HG03439 (cell line): ENCODE measurements at regions not wholly inside any gene's neighbourhood (a gene's known extent, or its start where the extent isn't known, plus 50 kb on each side); places are given as distances from the start of the nearest gene placed in this dataset.
A peak's percentile ranks its signal among the peaks of the same experiment; 100 is the strongest.
"Not testable (repeated sequence)": the region's sequence is repeated elsewhere in the genome, so short reads cannot be mapped to it uniquely, and the experiment has no call there.

Source experiments
- ATAC-seq: cut with Tn5 transposase; IDR thresholded peaks from one replicate; pipeline ENCODE4 v1.9.1; 2021; ENCODE audit warnings: mild to moderate bottlenecking, moderate library complexity; ENCODE audit not compliant: unreplicated experiment

DNA sequence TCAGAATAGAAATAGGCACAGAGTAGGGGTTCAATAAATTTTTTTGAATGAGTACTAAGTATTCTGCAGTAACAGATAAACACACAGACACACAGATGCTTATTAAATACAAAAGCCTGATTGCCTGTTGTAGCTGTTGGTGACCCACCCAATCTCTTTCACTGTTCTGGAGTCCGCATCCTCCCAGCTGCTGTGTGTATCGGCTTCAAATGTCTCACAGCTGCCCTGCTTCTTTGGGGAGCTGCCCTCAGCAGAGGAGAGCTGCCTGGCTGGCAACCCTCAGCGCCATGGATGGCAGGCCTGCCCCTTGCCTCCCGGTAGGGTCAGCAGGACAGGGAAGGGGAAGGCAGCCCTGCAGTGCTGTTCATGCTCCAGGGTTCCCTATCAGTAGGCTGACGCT is 50.5 kb upstream of the PRNP start:
- no peak for ATAC-seq

DNA sequence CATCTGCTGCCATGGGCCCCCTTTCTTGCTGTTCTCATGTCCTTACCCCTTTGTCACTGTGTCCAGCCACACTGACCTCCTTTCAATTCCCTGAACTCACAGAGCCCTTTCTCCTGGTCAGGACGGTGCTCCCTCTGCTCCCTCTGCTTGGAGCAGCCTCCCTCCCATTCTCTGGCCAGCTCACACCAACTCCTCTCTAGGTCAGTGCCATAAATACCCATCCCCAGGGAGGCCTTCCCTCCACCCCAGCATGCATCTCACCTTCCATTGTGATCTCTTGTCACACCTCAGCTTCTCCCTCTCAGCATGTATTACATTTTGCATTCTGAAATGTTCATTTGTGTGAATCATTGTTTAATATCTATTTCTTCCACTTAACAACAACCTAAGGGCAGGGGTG is 50.9 kb upstream of the PRNP start:
- ATAC-seq: no peak

DNA sequence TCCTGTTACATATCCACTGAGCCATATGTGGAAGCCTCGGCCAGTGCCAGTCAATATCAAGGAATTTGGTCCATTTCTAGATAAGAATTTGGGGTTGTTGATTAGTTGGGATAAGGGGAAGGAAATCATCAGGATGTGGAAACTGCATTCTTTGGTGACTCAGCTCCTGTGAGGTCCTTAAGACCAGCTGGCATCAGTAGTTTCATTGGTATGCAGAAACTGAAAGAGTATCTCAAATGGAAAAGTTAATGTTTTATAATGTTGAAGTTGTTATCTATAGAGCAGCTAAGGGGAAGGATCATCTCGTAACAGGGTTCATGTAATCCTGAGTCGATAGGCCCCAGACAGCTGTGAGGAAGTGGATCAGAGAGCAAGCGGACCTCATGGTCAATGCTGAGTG is 52.5 kb upstream of the PRNP start:
- ATAC-seq: no peak

DNA sequence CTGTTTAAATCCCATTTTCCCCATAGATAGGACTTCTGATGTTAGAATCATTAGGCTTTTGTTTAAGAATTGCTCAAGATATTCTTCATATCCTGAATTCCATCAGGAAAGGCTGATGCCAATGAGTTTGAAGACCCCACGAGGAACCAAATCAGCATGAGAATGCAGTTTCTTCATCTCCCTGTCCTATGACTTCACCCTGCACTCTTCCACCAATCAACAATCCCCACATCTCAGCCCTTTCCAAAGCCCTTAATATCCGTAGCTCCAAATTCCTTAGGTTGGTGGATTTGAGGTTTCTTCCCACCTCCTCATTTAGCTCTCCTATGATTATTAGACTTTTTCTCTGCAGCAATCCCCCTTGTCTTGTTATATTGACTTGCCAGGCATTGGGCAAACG is 52.9 kb upstream of the PRNP start:
- no peak for ATAC-seq

DNA sequence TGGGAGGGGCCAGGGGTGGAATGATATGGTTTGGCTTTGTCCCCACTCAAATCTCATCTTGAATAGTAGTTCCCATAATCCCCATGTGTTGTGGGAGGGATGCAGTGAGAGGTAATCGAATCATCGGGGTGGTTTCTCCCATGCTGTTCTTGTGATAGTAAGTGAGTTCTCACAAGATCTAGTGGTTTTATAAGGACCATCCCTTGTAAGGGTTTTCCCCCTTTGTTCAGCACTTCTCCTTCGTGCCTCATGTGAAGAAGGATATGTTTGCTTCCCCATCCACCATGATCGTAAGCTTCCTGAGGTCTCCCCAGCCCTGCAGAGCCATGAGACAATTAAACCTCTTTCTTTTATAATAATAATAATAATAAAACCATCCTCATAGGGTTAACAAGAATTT is 53.4 kb upstream of the PRNP start:
- no peak for ATAC-seq

DNA sequence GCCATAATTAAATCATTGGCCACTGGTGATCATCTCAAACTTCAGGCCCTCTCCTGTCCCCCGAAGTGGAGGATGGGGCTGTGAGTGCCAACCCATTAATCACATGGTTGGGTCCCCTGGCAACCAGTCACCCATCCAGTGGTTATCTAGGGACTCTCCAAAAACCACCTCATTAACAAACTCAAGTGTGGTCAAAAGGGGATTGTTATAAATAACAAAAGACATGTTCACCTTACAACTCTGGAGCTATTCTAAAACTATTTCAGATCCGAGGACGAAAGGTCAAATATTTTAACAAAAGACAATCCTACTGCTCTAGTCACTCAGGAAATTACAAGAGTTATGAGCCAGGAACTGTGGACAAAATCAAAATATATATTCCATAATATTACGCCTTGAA is 60.0 kb upstream of the PRNP start:
- no peak for ATAC-seq

DNA sequence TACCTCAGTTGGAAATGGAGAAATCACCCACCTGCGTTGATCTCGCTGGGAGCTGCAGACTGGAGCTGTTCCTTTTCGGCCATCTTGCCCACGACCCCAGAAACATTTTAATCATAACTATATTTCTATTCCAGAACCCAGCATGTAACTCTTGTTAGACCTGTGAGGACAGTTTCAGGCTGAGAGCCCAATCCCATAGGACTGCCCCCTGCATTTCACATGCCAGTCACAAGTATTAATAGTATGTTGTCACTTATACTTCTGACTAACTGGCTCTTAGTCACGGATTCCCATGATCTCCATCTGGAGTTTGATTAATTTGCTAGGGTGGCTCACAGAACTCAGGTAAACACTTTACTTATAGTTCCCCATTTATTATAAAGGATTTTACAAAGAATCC is 60.6 kb upstream of the PRNP start:
- no peak for ATAC-seq

DNA sequence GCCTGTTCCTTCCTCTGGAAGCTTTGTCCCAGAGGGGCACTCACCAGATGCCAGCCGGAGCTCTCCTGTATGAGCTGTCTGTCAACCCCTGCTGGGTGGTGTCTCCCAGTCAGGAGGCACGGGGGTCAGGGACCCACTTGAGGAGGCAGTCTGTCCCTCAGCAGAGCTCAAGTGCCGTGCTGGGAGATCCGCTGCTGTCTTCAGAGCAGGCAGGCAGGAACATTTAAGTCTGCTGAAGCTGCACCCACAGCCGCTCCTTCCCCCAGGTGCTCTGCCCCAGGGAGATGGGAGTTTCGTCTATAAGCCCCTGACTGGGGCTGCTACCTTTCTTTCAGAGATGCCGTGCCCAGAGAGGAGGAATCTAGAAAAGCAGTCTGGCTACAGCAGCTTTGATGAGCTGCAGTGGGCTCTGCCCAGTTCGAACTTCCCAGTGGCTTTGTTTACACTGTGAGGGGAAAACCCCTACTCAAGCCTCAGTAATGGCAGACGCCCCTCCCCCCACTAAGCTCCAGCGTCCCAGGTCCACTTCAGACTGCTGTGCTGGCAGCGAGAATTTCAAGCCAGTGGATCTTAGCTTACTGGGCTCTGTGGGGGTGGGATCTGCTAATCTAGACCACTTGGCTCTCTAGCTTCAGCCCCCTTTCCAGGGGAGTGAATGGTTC is 61.5 kb upstream of the PRNP start:
- ATAC-seq: not testable (repeated sequence)

DNA sequence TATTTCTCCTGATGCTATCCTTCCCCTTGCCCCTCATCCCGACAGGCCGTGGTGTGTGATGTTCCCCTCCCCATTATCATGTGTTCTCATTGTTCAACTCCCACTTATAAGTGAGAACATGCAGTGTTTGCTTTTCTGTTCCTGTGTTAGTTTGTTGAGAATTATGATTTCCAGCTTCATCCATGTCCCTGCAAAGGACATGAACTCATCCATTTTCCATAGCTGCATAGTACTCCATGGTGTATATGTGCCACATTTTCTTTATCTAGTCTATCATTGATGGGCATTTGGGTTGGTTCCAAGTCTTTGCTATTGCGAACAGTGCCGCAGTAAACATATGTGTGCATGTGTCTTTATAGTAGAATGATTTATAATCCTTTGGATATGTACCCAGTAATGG is 67.1 kb upstream of the PRNP start:
- not testable (repeated sequence) for ATAC-seq

DNA sequence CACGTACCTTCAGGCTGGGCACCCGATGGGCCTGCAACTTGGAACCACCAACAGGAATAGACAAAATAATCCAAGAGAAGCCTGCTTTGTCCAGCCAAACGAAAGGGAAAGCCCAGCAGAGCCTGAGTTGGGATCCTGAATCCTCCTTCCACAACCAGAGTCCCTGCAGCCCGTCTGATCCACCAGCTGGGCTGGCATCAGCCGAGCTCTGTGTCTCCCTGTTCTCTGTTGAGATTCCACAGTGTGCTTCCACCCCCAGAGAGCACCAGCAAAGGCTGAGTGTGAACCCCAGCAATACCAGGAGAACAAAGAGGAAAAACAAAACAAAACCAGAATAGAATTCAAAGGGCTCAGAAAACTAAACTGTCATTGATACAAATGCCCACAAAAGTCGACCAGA is 68.8 kb upstream of the PRNP start:
- no peak for ATAC-seq

DNA sequence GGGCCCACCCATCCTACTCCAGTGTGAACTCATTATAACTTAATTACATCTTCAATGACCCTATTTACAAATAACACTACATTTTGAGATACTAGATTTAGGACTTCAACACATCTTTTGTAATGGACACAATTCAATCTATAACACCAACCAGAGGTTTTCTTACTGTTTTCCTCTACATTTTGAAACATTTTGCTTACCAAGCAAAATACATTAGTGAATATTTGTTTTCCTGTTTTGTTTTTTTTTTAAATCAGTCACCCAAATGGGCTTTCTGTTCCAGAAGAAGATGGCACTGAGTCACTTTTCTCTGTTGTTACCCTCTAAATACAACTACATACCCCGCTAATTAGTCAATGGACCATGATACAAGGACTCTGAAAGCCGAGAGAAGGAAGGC is 69.2 kb upstream of the PRNP start:
- no peak for ATAC-seq

DNA sequence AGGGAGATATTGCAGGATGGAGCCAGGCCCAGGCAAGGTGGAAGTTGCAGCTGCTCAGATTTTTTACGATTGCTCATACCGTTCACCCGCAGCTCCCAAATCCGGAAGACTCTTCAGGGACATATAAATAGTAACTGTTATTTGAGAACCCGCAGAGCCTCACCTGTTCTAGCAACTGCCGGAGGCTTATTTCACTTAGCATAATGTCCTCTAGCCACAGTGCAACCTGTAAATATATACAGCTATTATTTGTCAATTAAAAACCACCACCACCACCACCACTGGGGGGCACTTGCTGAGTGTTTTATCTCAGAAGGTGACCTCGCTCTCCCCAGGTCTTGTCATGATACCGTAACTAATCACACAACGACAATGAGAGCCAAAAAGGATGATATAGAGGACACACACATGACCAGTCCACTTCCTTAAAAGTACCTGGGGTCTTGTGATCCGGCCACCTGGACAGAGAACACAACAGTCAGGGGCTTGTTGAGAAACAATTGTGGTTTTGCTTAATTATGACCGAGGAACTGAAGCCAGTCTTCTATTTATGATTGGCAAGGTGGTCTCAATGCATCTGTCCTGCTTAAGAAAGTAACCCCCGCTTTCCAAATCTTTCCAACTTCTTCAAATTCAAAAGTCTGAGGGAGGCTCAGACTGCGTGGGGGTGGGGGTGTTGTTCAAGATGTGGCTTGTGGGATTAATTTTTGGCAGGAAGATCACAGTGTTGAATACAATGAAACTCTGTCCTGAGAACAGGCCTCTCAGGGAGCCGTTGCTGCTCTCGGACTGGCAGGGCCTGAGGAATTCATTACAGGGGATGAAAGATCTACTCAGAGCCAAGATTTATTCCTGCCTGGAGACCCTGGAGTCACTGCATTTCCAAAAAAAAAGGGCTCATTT is 72.3 kb upstream of the PRNP start:
- ATAC-seq: no peak

DNA sequence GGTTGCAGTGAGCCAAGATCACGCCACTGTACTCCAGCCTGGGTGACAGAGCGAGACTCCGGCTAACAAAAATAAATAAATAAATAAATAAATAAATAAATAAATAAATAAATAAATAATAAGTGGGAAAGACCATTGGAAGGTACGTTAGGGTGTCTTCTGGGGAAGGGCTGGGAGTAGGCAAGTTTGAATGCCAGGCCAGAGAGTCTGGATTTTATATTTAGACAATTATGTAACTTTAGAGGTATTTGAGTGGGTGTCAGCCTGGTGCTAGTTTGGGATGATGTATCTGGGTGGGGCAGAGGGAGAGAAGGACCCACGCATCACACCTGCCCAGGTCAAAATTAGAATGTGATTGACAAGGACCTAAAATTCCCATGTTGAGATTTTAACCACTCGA is 73.1 kb upstream of the PRNP start:
- no peak for ATAC-seq

DNA sequence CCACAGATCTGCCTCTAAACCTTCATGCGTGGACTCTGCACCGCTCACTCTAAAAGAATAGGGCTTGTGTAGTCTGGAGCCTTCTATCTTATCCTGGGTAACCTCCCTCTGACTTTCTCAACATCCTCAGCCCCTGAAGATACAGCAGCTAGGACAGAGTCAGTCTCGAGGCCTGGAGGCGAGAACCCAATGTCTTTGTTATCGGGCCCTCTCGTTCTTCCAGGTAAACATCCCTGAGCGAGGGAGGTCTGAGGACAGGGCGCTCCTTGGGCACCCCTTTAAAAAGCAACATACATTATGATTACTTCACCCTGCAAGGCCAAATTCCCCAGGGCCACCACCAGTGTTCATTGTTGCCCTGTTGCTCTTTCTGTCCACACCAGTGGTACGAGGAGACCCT is 75.4 kb upstream of the PRNP start:
- no peak for ATAC-seq

DNA sequence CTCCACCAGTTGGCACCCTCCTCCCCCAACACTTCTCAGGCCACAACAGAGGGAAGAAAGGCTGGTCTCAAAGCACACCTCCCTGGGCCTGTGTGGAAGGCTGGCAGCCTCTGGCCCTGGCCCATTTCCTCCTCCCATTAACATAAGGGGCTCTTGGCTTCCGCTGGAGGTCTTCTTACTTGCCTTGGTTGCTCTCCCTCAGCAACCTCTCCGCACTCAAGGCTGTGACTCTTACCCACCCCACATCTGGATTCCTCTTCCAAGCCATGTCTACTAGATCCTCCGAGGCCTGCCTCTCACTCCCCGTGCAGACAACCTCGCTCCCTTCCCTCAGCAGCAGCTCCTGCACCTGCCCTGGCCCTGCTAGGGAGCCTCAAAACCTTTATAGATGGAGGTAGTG is 76.7 kb upstream of the PRNP start:
- no peak for ATAC-seq

DNA sequence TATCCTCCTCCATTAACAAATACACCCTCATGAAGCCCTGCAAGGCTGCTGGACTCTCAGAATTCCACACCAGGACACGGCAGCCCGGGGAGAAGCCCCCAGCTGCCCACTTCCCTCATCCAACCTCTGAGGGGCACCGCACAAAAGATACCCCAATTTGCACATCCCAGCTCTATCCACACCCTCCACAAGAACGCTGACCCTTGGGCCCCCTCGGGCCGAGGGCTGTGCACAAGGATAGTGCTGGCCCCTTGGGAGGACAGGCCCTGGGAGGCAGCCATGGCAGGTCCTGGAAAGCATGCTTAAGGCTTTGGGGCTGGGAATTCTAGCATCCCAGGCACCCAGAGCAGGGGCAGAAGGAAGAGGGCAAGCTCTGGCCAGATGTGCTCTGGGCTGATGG is 77.4 kb upstream of the PRNP start:
- no peak for ATAC-seq

DNA sequence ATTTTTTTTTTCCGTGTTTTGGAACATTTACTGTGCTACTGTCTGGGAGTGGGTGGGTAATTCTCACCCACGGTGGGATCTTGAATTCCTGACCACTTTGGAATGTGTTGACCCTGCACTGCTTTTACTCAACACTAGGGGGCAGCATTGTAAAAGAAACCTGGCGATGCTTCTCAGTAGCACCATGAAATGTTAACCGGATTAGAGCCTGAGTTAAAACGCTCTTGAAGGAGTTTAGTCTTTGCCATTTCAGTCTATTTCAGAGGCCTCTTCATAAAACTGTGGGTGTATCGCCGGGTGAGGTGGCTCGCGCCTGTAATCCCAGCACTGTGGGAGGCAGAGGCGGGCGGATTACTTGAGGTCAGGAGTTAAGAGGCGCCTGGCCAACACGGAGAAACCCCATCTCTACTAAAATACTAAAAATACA is 79.0 kb upstream of the PRNP start:
- peak; percentile 66 for ATAC-seq

DNA sequence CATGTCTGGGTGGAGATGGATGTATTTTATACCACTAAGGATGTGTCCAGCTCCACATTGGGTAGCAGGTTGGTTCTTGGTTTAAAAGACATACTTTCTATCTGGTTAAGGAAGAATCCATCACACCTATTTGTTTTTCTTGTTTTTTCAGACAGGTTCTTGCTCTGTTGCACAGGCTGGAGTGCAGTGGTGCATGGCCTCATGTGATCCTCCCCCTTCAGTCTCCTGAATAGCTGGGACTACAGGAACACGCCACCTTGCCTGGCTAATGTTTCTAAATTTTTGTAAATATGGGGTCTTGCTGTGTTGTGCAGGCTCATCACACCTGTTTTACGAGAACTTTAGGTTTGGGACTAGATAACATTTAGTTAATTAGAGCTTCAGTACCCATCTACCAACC is 80.2 kb upstream of the PRNP start:
- no peak for ATAC-seq

DNA sequence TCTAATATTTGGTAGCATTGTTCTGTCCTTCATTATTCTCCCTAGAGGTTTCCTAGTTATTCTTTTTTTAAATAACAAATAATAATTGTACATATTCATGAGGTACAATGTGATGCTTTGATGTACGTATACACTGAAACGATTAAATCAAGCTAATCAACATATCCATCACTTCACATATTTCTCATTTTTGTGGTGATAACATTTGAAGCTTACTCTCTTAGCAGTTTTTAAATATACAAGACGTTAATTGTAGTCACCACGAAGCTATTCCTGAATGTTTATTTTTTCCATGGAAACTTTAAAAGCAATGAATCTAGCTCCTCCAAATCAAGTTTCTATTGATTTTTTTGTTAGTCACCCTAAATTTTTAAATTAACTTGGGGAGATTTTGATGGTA is 81.1 kb upstream of the PRNP start:
- ATAC-seq: no peak

DNA sequence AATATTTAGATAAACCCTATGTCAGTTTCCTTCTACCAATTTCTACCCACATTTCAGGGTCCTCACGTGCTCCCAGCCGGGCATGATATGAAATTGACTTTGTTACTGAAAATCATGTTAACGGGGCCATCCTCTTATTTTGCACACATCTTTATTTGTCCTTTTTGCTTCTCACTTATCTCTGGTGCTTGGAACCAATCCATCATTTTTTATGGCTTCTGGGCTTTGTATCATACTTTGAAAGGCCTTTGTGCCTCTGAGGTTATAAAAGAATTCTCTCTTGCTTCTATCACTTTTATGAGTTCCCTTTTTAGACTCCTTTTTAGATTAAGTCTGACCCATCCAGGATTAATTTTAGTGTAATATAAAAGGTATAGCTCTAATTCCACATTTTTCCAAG is 81.7 kb upstream of the PRNP start:
- ATAC-seq: no peak

DNA sequence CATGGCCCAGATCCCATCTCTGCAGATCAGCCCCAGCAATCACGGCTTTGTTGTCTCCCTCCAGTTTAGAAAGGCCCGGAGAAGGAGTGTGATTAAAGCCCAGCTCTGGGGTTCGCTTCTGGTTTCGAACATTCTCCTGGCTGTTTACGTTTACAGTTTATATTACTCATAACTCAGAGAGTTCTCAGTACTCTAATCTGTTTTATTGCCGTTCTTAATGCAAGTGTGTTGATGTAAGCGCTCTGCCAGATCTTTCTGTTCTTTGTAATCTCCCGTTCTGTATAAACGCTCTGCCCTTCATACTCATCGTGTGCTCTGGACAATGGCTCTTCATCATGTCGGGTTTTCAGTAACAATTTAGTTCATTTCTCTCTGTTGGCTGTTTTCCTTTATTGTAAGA is 82.5 kb upstream of the PRNP start:
- ATAC-seq: no peak

DNA sequence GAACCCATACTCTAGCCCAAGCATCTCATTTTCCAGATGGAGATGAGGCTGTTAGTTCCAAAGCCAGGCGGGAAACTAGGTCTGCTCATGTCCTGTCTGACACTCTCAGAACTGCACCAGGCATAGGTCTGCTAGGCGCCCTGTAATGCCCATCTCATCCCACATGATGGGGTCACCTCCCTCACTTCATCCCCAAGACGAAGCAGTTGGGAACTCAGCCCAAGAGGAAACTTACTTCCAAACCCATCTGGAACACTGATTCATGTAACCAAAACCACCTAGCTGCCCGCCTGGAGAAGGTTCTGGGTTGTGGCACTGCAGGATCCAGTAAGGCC is 84.0 kb upstream of the PRNP start:
- no peak for ATAC-seq
